ENCODE measurements at regions not wholly inside any gene's neighbourhood (a gene's known extent, or its start where the extent isn't known, plus 50 kb on each side); places are given as distances from the start of the nearest gene placed in this dataset.

- no peak for DNase-seq
Measured at GRCh38 chr5:98638111-98638510, 135.4 kb upstream of the RGMB start.

- no peak for DNase-seq
Measured at GRCh38 chr5:98638701-98639100, 134.8 kb upstream of the RGMB start.

DNA sequence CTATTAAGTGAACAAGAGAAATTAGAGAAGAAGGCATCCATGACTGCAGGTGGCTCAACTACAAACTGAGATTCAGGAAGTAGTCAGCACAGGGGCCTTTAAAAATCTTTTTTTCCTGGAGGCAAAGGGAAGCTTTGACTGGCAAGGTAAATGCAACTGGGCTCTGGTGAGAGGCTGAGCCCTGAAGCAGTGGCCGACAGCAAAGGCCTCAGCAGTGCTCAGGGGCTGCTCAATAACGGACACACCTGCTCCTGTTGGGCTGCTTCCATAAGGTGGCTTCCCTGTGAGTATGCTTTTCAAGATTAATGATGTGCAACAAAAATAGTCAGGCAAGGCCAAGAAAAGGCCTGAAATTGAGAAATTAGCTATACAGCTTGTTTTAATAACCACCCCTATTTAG lies 134.2 kb upstream of the RGMB start:
- DNase-seq, result no peak

- no peak for DNase-seq
Measured at GRCh38 chr5:98641671-98642070, 131.8 kb upstream of the RGMB start.

- DNase-seq, result no peak
Measured at GRCh38 chr5:98643569-98643968, 129.9 kb upstream of the RGMB start.

GRCh38 chr5:98651715-98652114 lies 121.7 kb upstream of the RGMB start:
- DNase-seq, result no peak

- DNase-seq, result no peak
Measured at GRCh38 chr5:98656125-98656795, 117.2 kb upstream of the RGMB start.

- no peak for DNase-seq
Measured at GRCh38 chr5:98656796-98657195, 116.7 kb upstream of the RGMB start.

DNA sequence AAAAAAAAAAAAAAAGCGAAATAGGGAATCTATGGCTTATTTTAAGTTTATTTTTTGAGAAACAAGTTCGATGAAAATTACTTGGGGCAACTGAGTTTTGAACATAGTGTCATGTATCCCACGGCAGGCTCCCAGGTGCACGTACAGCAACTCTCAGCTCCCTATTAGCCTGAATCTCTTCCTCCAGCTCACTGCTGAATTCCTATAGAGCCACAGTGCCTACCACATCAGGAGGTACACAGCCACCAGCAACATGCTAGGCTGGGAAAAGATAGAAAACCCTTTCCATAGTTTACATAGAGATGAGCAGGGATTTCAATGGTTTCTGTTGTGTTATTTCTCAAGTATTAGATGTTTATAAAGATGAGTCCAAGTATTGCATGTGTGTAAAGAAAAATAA lies 115.9 kb upstream of the RGMB start:
- no peak for DNase-seq

DNA sequence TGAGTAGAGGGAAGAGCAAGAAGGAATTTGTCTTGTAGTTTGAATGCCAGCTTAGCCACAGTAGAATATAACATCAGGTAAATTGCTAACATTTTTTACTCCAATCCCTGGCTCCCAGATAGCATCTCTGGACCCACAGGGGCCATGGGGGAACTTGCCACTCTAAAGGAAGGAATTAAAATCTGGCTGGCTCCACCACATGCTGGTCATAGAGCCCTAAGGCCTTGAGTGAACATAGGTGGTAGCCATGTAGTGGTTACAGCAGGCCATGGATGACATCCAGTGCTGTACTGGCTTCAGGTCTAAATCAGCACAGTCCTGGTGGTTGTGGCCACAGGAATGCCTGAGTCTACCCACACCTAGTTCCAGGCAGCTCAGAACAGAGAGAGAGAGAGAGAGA lies 109.9 kb upstream of the RGMB start:
- DNase-seq, result no peak

DNA sequence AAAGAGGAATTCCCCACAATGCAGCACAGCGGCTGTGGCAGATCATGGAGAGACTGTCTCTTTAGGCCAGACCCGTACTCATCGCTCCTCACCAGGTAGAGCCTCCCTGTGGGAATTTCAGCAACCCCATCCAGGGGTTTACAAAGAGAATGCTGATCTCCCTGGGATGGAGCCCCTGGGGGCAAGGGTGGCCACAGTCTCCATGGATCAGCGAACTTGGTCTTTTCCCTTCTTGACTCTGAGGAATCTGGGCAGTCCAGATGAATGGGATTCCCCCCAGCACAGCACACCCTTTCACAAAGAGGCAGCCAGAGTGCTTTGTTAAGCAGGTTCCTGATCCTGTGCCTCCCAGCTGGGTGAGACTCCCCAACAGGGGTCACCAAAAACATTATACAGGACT lies 108.7 kb upstream of the RGMB start:
- no peak for DNase-seq

GRCh38 chr5:98679963-98680362 lies 93.5 kb upstream of the RGMB start:
- DNase-seq, result no peak

DNA sequence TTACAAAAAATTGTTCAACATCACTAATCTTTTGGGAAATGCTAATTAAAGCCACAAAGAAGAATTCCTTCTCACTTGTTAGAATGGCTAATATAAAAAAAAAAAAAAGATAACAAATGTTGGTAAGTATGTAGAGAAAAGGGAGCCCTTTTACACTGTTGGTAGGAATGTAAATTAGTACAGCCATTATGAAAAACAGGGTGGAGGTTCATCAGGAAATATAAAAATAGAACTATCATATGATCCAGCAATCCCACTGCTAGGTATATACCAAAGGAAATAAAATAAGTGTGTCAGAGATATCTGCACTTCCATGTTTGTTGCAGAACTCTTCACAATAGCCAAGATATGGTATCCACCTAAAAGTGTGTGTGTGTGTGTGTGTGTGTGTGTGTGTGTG lies 83.5 kb upstream of the RGMB start:
- no peak for DNase-seq

GRCh38 chr5:98694902-98695301 lies 78.6 kb upstream of the RGMB start:
- no peak for DNase-seq

DNA sequence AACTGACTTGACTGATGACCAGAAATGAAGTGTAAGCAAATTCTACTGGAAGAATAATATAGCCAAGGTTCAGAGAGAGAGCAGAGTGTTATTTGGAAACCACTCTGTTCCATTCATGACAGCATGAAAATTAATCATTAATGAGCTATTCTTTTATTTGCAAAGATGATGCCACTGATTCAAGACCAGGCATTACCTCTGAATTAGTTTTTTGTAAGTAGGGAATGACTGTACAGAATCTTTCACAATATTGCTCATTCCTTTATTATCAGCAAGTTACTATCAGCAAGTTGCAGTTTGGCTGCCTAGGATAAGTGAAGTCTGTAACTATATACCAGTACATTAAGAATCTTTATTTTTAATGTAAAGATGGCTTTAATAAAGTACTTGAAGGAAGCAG lies 75.1 kb upstream of the RGMB start:
- DNase-seq, result no peak

DNA sequence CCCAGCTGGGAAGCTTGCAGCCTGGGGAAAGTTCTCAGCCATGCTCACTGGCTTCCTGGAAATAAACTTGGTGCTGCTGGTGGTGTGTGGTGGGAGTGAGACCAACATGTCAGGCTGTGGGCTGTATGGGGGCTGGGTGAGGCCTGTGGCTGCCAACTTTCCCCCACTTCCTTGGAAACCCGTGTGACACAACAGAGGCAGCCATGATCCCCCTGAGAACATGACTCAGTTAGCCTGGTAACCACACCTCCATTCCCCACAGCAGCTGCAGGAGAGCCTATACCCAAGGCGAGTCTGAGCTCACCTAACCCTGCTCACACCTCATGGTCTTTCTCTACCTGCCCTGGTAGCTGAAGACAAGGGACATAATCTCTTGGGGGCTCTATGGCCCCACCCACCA lies 72.7 kb upstream of the RGMB start:
- no peak for DNase-seq

- no peak for DNase-seq
Measured at GRCh38 chr5:98705841-98706240, 67.6 kb upstream of the RGMB start.

GRCh38 chr5:98709681-98710080 lies 63.8 kb upstream of the RGMB start:
- DNase-seq, result no peak

DNA sequence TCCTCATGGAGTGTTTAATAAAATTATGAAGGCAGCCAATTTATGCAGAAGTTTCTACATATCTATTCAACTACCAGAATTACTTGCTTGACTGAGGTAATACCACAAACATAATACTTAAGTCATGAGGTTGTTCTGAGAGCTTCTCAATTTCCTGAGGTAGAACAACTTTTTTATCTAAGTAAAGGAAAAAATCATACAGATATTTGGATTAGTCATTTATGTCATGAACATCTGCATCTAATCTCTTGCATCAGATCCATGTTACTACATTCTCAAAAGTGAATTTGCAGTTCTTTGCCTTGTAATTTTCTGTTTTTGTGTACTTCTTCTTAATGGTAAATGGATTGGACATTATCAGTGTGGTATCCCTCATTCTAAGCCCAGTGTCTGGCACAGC lies 60.4 kb upstream of the RGMB start:
- DNase-seq, result no peak

DNA sequence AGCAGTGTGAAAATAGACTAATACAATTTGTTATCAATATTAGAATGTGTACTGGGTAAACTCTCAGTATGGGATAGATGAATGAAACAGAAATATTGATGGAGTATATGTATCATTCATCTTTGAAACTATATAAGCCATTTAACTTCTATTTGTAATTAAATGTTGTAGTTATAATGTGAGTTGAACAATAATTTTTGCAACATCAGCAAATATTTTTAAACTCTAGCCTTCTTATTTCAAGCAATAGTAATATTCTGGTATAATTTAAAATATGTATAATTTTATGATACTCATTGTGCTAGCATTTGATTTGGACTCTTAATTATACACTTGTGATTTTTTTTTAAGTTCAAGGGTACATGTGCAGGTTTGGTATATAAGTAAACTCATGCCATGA lies 59.6 kb upstream of the RGMB start:
- no peak for DNase-seq

- no peak for DNase-seq
Measured at GRCh38 chr5:98714710-98715288, 58.7 kb upstream of the RGMB start.

DNA sequence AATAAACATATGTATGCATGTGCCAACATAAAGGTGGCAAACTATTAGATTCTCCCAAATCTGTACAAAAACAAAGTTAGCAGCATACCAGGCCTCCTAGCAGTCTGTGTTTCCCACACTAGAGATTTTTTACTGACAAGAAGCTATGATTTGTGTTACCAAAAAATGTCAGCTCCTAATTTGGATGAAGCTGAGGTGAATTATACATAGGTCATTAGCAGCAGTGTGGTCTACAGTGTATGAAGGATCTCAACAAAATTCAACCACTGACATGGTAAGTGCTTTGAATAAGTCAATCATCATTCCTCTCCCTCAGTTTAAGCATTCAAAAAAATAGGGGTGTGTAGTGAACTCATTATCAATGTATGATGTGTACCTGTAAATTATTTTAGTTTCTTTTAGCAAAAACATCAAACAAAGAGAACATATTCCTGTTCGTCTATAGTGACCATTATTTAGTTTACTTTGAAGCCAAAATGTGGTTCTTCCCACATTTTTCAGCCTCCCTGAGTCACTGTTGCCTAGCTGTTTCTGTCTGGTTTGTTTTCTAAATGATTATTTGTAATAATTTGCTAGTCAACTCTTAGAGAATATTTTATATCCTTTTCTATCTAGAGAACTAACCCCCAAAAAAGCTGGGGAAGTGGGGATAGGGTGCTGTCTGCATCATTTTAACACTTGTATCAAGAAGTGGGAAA lies 52.1 kb upstream of the RGMB start:
- DNase-seq, result no peak

DNA sequence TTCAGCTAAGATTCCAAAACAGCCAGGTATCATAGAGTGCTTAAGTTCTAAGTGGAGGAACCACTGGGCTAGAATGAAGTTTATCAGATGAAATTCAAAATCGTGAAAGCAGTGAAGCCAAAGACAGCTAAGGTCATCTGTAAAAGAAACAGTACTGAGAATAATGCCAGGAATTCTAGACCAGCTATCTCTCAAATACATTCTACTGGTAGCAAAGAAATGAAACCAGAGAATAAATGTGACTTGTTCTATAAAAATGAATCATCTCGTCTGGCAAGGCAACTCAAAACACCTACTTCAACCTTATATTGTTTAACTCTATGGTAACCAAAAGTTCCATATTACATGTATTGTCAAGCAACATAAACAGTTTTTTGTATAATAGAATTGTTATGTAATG lies 51.3 kb upstream of the RGMB start:
- DNase-seq, result no peak

DNA sequence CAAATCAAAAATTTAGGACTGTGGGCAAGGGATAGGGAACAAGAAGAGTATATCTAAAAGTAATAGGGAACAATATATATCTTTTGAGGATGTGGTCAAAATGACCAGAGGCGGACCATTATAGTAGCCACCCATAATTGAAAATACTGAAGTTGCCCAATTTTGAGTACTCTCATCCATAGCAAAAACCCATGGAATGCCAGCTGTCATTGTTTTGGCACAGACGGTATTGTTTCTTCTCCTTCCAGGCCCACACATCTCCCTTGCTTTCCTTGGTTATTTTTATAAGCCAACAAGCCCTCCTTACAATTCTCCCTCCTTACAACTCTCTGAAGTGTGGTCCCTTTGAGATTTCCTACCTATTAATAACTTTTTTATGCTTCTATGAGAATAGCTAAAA lies 50.4 kb upstream of the RGMB start:
- no peak for DNase-seq
